ENCODE measurements at regions not wholly inside any gene's neighbourhood (a gene's known extent, or its start where the extent isn't known, plus 50 kb on each side); places are given as distances from the start of the nearest gene placed in this dataset.

GRCh38 chr17:56096026-56096810 lies 57.1 kb upstream of the ANKFN1 start:
- TF ChIP-seq POLR2A (IDR thresholded peaks at IDR 0.05) (no peak), CTCF (IDR thresholded peaks at IDR 0.05) (no peak)
